ENCODE measurements at regions not wholly inside any gene's neighbourhood (a gene's known extent, or its start where the extent isn't known, plus 50 kb on each side); places are given as distances from the start of the nearest gene placed in this dataset.

DNA sequence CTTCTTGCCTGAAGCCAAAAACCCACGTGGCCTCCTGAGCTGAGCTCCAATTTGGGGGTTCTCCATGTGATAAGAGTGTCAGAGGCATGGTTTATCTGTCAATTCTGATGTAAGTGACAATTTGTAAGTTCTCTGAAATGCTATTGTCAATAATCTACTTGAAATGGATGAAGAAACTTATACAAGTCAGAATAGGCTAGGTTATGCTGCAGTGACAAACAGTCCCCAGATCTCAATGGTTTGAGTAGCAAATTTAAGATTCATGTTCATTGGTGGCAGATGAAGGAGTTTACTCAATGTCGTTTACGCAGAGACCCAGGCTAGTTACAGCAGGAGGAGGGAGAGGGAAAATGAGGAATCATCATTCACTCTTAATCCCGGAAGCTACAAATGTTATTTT lies 352.4 kb downstream of the KIF16B start:
- Histone ChIP-seq H3K4me3 (no peak overlapping the region), H3K9me3 (no peaks in the 10 kb centered on the region), H3K4me1 (ENCODE audit: low read depth) (no peaks in the 10 kb centered on the region), H3K36me3 (ENCODE audit: low read depth) (no peaks in the 10 kb centered on the region)
- ATAC-seq (no peak), DNase-seq (no peak)
- TF ChIP-seq, protein P1, sequence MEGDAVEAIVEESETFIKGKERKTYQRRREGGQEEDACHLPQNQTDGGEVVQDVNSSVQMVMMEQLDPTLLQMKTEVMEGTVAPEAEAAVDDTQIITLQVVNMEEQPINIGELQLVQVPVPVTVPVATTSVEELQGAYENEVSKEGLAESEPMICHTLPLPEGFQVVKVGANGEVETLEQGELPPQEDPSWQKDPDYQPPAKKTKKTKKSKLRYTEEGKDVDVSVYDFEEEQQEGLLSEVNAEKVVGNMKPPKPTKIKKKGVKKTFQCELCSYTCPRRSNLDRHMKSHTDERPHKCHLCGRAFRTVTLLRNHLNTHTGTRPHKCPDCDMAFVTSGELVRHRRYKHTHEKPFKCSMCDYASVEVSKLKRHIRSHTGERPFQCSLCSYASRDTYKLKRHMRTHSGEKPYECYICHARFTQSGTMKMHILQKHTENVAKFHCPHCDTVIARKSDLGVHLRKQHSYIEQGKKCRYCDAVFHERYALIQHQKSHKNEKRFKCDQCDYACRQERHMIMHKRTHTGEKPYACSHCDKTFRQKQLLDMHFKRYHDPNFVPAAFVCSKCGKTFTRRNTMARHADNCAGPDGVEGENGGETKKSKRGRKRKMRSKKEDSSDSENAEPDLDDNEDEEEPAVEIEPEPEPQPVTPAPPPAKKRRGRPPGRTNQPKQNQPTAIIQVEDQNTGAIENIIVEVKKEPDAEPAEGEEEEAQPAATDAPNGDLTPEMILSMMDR (IDR thresholded peaks at IDR 0.05): no peak
- intact Hi-C loops (cut with DNase I, micrococcal nuclease): no loop called here

DNA sequence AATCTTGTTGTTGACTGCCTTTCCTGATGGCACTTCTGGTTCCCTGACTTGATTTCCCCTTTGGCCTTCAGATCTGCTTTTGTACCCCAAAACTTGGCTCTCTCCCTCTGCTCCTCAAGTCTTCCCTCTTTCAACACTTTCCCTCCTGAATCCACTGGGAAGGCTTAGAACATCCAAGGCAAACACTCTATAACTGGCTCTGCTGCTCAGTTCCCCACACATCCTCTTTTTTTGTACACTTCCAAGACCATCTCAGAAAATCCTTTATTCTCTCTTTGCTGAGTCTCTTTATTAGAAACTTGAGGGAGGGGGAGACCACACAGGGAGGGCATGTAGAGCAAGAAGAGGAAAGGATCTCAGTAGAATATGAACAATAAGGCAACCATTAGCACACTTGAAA lies 354.1 kb downstream of the KIF16B start:
- Histone ChIP-seq H3K36me3 (ENCODE audit: low read depth) (no peaks in the 10 kb centered on the region), H3K4me1 (ENCODE audit: low read depth) (no peaks in the 10 kb centered on the region), H3K4me3 (no peak overlapping the region), H3K9me3 (no peaks in the 10 kb centered on the region)
- DNase-seq (no peak), ATAC-seq (no peak)
- TF ChIP-seq, protein P1 (IDR thresholded peaks at IDR 0.05): no peak
- intact Hi-C loops (cut with DNase I, micrococcal nuclease): no loop called here

DNA sequence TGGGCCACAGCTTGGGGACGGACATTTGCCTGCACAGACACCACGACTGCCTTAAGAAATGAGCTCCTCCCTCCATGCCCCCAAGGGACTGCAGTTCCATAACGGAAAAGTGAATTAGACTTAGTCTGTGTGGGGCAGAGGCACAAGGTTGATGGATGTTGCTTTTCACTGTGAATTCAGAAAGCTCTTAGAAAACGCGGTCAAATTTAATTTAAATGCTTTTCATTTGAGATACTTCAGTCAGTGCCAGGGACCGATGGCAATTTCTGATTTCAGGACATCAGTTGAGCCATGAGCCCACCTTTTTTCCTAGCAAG lies 356.4 kb downstream of the KIF16B start:
- DNase-seq: no peak
- TF ChIP-seq, protein P1 (IDR thresholded peaks at IDR 0.05): no peak
- intact Hi-C loops (cut with DNase I, micrococcal nuclease): no loop called here

DNA sequence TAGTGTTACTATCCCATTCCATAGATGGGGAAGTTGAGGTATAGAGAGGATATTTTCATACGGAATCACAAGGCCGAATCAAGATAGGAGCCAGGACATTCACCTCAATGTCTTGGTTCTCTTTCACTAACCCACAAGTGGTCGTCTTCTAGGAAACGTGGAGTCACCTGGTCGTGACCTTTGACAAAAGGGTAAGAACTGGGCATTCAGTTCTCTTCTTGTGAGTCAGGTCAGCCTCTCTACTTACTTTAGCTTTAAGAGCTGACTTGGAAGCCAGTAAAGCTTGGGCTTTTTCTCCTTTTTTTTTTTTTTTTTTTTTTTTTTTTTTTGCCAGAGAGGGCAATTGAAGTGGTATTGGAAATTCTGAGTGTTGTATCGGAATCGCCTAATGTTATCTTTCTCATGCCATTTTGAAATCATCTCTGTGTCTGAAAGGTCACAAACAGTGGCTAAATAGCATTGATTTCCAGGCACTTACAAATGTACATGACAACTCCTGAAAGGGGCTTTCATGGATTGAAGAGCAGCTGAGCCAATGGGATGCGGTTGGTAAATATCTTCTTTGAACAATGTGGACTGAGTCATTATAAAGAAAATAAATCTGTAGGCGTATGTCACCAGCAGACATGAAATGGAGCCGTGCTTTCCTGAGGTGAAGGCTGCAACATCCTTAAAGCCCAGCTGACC lies 356.9 kb downstream of the KIF16B start:
- TF ChIP-seq, protein P1 (IDR thresholded peaks at IDR 0.05): no peak
- no peaks in the 10 kb centered on the region for H3K9me3 ChIP-seq
- no peaks in the 10 kb centered on the region for H3K36me3 ChIP-seq (ENCODE audit: low read depth)
- intact Hi-C loops (cut with DNase I, micrococcal nuclease): no loop called here
- no peaks in the 10 kb centered on the region for H3K4me1 ChIP-seq (ENCODE audit: low read depth)
- no peak overlapping the region for H3K4me3 ChIP-seq
- ATAC-seq (no peak), DNase-seq (no peak)

More for the DNA sequence above, 356.4 kb downstream of the KIF16B start:
- Histone ChIP-seq H3K9me3 (no peaks in the 10 kb centered on the region), H3K4me1 (ENCODE audit: low read depth) (no peaks in the 10 kb centered on the region), H3K4me3 (no peak overlapping the region), H3K36me3 (ENCODE audit: low read depth) (no peaks in the 10 kb centered on the region)
- no peak for ATAC-seq

- TF ChIP-seq, protein P1 (IDR thresholded peaks at IDR 0.05): no peak
- intact Hi-C loops (cut with DNase I, micrococcal nuclease): no loop called here
- H3K4me1 ChIP-seq (ENCODE audit: low read depth): no peaks in the 10 kb centered on the region
- no peak for ATAC-seq
- H3K36me3 ChIP-seq (ENCODE audit: low read depth): no peaks in the 10 kb centered on the region
- H3K9me3 ChIP-seq: no peaks in the 10 kb centered on the region
- H3K4me3 ChIP-seq: no peak overlapping the region
- no peak for DNase-seq
Observed at GRCh38 chr20:16215041-16215440, 358.2 kb downstream of the KIF16B start.

DNA sequence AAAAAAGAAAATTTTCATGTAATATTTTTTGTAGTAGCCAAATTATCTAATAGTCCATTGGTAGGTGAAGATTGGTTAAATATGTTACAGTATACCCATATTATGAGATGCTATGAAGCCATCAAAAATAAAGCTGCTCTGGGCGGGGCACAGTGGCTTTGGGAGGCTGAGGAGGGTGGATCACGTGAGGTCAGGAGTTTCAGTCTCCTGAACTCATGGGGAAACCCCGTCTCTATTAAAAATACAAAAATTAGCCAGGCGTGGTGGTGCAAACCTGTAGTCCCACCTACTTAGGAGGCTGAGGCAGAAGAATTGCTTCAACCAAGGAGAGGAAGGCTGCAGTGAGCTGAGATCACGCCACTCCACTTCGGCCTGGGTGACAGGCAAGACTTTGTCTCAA lies 360.5 kb downstream of the KIF16B start:
- Histone ChIP-seq H3K4me3 (no peak overlapping the region), H3K9me3 (no peaks in the 10 kb centered on the region), H3K36me3 (ENCODE audit: low read depth) (no peaks in the 10 kb centered on the region), H3K4me1 (ENCODE audit: low read depth) (no peaks in the 10 kb centered on the region)
- TF ChIP-seq, protein P1 (IDR thresholded peaks at IDR 0.05): no peak
- no peak for ATAC-seq
- intact Hi-C loops (cut with DNase I, micrococcal nuclease): no loop called here
- no peak for DNase-seq

Measured in mucosa of descending colon (tissue), 3 donors.